GM21529 (cell line): ENCODE measurements at regions not wholly inside any gene's neighbourhood (a gene's known extent, or its start where the extent isn't known, plus 50 kb on each side); places are given as distances from the start of the nearest gene placed in this dataset.

Experiments used
- ATAC-seq: cut with Tn5 transposase; IDR thresholded peaks from one replicate; pipeline ENCODE4 v1.9.1; 2021; ENCODE audit not compliant: unreplicated experiment

GRCh38 chr6:48057601-48058000 is 53.4 kb downstream of the PTCHD4 start:
- no peak for ATAC-seq

GRCh38 chr6:48048451-48049146 is 62.4 kb downstream of the PTCHD4 start:
- no peak for ATAC-seq

- no peak for ATAC-seq
Observed at GRCh38 chr6:48041894-48042293, 69.1 kb downstream of the PTCHD4 start.

DNA sequence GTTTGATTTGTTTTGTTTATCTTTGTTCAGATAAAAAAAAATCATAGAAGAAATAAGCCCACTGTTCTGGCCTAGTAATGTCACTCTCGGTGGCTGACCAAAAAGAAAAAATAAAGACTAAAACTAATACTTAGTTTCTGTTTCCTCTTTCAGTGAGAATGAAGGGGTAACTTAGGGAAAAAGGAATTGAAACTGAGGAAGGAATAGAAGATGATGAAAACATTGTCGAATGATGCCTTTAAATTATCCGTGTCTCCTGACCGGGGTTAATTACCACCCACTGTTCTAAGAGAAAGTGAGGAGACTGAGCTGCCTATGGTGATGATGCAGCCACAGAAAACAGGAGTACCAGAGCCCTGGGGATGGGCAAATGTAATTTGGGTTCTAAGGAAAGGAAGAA is 73.1 kb downstream of the PTCHD4 start:
- ATAC-seq: no peak

DNA sequence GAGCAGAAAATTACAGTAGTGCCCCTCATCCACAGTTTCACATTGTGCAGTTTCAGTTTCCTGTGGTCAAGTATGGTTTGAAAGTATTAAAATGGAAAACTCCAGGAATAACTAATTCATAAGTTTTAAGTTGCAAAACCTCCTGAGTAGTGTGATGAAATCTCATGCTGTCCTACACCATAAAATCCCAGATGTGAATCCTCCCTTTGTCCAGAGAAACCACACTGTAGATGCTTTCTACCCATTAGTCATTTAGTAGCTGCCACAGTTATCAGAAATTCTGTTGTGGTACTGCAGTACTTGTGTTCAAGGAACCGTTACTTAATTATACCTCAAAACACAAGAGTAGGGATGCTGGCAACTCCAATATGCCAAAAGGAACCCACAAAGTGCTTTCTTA is 74.7 kb downstream of the PTCHD4 start:
- ATAC-seq: no peak

GRCh38 chr6:48032151-48032550 is 78.8 kb downstream of the PTCHD4 start:
- ATAC-seq: no peak

- no peak for ATAC-seq
Observed at GRCh38 chr6:48031711-48032110, 79.3 kb downstream of the PTCHD4 start.

DNA sequence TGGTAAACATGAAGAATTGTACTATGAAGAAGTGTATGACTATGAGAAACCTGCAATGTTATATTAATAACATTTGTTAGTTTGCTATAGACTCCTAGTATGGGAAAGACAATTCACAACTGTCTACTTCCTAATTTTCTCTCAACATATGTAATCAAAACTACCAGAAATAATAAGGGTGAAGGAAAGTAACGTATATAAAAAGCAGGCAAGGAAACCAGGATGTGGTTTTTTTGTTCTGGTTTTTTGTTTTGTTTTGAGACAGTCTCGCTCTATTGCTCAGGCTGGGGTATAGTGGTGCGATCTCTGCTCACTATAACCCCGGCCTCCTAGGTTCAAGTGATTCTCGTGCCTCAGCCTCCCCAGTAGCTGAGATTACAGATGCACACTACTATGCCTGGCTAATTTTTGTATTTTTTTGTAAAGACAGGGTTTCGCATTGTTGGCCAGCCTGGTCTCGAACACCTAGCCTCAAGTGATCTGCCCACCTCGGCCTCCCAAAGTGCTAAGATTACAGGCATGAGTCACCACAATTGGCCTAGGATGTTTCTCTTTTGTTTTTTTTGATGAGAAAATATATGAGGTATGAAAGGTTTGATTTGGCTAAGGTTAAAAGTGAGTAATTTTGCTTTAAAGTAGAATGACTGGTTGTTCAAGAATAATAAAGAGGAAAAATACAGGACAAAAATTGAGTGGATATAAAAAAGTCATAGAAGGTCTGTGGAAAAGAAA is 83.1 kb downstream of the PTCHD4 start:
- ATAC-seq: peak; percentile 81

GRCh38 chr6:48024956-48025355 is 86.0 kb downstream of the PTCHD4 start:
- ATAC-seq: no peak

DNA sequence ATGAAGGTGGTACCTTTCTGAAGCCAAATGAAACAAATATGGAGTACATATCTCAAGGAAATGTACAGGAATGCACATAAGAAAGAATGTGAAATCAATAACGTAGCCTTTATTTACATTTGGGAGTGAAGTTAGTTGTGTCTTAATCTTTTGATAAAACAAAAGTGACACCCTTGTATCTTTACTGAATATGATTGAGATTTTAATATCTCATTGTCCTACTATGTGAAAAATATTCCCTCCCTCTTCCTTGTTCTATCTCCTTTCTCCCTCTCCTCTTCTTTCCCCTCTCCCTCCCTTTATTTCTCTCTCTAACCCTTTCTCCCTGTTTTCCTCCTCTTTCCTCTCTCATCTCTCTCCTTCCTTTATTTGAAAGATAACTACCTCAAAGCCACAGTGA is 89.1 kb downstream of the PTCHD4 start:
- ATAC-seq: no peak

DNA sequence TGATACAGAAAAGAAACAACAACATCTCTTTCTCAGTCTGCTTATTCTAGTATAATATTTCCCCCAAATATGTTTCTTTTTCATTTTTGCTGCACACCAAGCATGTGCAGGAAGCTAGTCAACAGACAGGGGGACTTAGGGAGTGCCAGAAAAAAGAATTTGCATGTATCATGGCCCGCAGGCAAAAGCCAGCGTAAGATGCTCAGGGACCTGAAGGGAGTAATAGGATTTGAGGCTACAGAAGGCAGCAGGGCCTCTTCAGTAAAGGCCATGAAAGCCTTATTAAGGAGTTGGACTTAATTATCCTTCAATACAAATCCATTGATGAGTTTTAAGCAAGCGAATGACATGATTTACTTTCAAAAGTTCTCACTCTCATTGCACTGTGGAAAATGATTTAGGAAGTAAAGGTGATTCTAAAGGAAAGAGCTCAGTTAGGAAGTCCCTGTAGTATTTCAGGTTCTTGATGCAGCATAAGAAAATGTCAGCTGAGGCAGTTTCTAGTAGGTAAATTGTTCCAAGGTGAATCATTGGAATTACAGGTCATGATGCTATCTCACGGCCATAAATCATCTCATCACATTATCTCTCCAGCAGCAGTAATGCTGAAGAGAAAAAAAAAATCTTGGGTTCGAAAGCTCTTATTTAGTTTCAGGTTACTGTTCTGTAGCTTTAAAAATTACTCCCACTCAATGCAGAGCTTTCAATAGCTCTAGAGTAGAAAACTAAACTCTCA is 94.8 kb downstream of the PTCHD4 start:
- ATAC-seq: no peak

GRCh38 chr6:47992809-47993208 is 118.2 kb downstream of the PTCHD4 start:
- no peak for ATAC-seq

- no peak for ATAC-seq
Observed at GRCh38 chr6:47983491-47983890, 127.5 kb downstream of the PTCHD4 start.

DNA sequence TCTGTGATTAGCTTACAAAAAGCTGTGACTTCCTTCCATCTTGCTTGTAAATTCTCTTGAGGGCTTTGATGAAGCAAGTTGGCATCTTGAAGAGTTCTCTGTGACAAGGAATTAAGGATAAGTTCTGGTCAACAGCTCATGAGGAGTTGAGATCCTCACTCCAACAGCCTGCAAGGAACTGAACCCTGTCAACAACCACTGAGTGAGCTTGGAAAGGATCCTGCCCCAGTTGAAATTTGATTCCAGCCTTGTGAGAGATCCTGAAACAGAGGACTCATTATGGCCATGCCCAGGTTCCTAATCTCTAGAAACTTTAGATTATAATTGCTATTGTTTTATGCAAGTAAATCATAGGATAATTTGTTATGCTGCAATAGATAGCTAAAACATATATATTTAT is 133.7 kb downstream of the PTCHD4 start:
- no peak for ATAC-seq

DNA sequence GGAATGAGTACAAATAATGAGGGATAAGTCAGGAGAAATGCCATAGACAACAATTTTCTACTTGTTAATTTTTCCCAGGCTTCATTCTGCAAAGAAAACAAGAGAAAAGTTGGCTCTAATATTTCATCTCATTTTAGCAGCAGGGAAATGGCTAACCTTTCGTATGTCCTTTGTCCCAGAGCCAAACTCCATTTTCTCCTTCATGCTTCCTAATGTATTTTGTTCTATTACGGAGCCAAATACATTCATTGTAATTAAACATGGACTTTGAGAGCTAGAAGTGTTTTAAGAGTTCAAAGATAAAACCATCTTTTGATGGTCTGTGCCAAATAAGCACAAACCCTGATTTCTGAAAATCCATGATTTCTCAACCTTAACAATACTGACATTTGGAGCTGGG is 136.9 kb downstream of the PTCHD4 start:
- ATAC-seq: no peak

DNA sequence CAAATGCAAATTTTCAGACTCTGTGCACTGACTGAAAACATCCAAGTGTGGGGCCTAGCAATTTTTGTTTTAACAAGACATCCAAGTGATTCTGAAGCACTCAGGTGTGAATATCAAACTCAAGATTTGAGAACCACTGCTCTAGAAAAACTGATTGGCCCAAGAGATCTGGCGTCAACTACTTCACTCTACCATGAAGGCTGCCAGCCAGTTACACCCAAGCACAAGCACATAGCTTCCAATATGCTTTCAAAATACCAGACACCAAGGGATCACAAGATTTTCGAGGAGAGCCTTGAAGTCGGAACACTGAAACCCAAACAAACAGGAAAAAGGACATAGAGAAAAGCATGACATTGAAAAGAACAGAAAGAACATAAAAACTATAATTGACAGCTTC is 140.2 kb downstream of the PTCHD4 start:
- no peak for ATAC-seq

GRCh38 chr6:47967843-47968242 is 143.2 kb downstream of the PTCHD4 start:
- ATAC-seq: no peak

DNA sequence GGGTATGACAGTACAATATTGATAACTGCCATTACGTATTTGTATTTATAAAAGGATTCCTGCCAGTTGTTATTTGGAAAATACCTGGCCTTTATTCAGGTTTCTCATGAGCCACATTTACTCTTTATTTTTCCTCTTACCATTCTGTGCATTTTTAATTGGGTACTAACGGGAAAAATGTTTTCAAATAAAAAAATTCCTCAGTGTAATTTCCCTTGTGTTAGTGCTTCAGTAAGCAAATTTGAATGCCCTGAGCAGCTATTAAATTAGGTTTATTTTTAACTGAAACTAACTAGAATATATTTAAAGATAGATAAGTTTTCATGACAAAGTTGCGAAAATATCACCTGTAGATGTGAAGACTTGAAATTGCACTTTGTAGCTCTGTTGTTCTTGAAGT is 146.0 kb downstream of the PTCHD4 start:
- ATAC-seq: no peak

GRCh38 chr6:47952640-47953039 is 158.4 kb downstream of the PTCHD4 start:
- no peak for ATAC-seq

- no peak for ATAC-seq
Observed at GRCh38 chr6:47944846-47945245, 163.0 kb downstream of the OPN5 start.

DNA sequence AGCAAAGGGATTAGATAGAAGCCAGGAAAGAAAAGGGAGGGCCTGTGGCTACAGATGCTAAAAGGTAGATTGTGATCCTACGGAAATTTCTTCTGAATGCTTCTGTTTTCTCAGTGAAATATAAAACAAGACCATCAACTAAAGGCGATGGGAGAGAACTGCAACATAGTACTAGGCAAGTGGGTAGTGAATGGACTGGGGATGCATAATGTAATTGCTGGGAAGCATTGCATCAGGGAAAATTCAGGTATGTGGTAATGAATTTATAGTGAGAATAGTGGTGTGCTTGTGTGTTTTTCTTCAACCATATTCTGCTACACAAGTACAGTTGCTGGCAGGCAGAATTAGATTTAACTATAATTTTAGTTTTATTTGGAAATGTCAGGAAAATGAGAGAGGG is 156.6 kb downstream of the OPN5 start:
- ATAC-seq: no peak

- no peak for ATAC-seq
Observed at GRCh38 chr6:47936820-47937219, 155.0 kb downstream of the OPN5 start.
